Fibroblast of skin of scalp (primary cell): ENCODE measurements at regions not wholly inside any gene's neighbourhood (a gene's known extent, or its start where the extent isn't known, plus 50 kb on each side); places are given as distances from the start of the nearest gene placed in this dataset.
A peak's percentile ranks its signal among the peaks of the same experiment; 100 is the strongest.

ENCODE experiments used
- DNase-seq: peaks from one replicate; pipeline ENCODE4 v3.0.0-alpha.2; 2013

- no peak for DNase-seq
Observed at GRCh38 chr4:11735651-11736050, 307.0 kb upstream of the HS3ST1 start.

DNA sequence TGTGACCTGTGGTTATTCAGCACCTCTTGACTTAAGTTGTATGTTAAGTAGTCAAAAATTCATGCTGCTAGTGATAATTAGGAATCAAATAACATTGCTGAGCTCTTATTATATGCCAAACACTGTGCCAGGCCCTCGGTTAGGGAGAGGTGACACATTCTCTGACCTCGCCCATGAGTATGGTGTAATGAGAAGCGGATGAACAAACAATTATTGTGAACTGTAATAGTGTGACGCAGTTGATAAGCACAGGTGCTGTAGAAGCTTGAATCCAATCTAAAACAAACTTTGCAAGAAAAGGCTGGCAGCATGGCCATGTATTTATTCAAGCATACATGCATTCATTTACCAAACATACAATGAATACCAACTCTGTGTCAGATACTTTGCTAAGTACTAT is 303.5 kb upstream of the HS3ST1 start:
- no peak for DNase-seq

GRCh38 chr4:11730545-11730944 is 301.9 kb upstream of the HS3ST1 start:
- DNase-seq: no peak

DNA sequence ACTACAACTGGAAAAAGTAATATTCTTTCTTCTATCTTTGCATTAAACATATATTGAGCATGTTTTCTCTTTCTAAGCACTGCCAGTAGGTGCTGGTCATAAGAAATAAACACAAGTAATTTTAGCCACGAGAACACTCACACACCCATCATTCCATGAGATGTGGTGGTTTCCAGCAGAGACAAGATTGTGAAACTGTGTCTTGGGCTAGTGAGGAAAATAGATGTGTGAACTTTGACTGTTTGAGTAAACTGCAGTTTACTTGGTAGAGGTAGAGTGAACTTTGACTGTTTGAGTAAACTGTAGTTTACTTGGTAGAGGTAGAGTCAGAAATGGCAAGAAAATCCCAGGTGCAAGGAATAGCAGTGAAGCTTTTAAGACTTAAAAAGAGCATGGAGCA is 300.9 kb upstream of the HS3ST1 start:
- DNase-seq: no peak

- no peak for DNase-seq
Observed at GRCh38 chr4:11727903-11728564, 299.3 kb upstream of the HS3ST1 start.

DNA sequence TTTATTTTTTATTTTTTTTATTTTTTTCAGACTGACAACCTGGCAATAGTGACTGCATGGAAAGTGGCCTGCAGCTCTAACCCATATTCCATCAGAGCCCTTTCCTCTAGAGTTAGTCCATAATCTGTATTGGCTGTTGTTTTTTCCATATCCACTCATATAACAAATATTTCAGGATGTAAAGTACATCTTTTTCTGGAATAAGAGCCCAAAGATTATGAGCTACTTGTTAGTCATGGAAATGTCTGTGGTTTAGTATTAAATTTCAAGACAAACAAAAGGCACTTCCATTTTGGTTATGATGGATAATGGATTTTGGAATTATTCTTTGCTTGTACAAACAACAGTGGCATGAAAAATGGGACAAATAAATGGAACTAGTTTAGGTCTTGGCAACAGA is 296.0 kb upstream of the HS3ST1 start:
- peak; percentile 75 for DNase-seq

- DNase-seq: no peak
Observed at GRCh38 chr4:11722223-11722622, 293.5 kb upstream of the HS3ST1 start.

DNA sequence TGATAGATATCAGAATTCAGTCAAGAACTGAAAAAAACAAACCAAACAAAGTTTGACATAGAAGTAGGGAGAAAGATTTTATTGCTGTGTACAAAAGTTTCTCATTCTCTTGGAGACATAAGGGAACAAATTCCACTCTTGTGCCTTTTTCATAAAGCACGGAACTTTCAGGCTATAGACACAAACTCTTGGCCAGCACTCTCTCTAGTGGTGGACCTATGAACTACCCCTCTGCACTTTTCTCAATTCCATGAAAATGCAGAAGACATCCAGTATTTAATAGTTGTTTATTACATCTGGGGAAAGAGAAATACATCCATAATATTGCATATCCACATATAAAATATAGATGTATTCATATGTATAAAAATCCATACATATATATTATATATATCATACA is 291.6 kb upstream of the HS3ST1 start:
- peak; percentile 51 for DNase-seq

- no peak for DNase-seq
Observed at GRCh38 chr4:11719879-11720278, 291.2 kb upstream of the HS3ST1 start.

- DNase-seq: no peak
Observed at GRCh38 chr4:11715753-11716521, 287.2 kb upstream of the HS3ST1 start.

DNA sequence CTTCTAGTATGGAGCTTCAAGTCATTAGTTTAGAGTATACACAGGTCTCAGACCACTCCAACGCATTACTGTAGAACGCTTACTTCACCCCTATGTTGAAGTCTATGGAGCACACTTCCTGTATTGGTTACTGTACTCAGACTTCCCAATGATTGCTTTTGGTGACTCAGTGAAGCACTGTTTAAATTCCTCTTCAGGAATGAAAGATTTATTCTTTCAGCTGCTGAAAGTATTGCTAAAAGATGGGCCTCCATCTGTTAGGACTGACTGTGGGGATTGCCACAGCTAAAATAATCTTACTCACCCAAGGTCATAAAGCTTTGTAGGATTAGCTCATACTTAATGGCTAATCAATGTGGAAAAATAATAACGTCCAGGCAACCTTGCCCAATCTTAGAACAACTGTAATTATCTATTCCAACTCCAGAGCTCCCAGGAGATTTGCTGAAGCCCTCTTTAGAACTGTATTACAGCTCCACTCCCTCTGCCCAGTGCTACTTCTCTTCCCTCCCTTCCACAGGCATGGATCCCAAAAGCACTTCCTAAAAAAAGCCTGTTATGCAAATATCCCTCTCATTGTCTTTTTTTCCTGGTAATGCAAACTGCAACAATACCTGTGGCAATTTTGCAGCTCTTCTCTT is 281.9 kb upstream of the HS3ST1 start:
- no peak for DNase-seq

DNA sequence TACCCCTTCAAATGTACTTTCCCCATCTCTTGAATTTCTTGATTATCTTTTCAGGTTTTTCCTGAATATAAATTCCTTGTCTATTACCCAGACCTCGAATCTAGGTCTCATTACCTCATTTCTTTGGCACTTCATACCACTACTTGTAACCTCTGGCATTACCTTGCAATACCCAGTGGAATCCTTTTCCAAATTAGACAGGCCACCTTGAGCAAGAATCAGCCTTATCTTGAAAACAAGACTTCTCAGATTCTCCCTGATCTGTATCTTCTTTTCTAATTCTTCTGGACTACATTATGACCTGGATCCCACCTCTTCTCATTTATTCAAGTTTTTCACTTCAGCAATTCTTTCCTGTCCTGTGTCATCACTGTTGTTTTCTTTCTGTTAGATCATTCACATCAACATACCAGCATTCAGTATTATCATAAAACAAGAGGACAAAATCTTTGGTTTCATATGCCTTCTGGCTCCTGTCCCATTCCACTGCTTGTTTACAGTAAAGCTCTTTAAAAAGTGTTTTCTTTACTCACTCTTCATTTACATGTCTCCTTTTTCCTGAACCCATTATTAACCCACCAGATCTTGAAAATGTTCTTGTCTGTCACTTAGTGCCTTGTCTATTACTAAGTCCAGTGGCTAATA is 275.6 kb upstream of the HS3ST1 start:
- DNase-seq: no peak

- no peak for DNase-seq
Observed at GRCh38 chr4:11702886-11703557, 274.3 kb upstream of the HS3ST1 start.

- no peak for DNase-seq
Observed at GRCh38 chr4:11701966-11702725, 273.5 kb upstream of the HS3ST1 start.

DNA sequence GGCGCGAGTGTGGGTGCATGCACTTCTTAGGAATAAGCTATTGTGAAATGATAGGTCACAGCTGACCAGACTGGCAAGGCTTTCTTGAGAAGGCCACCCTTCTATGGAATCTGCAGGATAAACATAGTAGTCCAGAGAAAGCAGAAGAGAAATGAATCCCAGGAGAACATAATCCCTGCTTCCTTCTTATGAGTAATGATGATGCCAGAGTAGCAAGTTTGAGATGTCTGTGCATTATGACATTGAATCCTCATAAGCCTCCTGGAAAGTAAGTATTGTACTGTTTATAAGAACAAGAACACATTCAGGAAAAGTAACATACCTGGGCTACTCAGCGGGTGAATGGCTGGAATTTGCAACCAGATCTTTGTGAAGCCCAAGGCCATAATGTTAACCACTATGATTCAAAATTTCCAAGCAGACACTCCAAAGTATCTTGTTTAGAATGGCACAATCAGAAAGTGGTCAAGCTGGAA is 272.1 kb upstream of the HS3ST1 start:
- peak; percentile 73 for DNase-seq

- DNase-seq: peak; percentile 70
Observed at GRCh38 chr4:11698846-11699590, 270.3 kb upstream of the HS3ST1 start.

- no peak for DNase-seq
Observed at GRCh38 chr4:11698033-11698432, 269.3 kb upstream of the HS3ST1 start.

DNA sequence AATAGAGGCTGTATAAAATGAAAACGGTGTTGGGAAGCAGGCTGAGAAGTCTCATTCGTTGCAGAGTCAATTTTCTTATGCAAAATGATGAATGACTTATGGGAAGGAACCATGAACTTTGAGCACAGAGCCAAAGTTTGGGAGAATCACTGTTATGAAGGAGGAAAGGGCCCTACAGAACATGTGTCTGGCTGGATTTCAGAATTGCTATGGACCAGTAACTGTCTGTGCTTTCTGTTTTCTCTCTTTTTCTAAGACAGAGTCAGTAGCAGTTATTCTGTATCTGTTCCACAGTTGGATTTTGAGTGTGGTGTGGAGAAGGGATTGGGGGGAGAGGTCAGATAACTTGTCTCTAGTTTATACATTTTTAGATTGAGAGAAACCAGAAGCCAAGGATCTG is 265.0 kb upstream of the HS3ST1 start:
- DNase-seq: no peak

- no peak for DNase-seq
Observed at GRCh38 chr4:11691236-11691635, 262.5 kb upstream of the HS3ST1 start.

DNA sequence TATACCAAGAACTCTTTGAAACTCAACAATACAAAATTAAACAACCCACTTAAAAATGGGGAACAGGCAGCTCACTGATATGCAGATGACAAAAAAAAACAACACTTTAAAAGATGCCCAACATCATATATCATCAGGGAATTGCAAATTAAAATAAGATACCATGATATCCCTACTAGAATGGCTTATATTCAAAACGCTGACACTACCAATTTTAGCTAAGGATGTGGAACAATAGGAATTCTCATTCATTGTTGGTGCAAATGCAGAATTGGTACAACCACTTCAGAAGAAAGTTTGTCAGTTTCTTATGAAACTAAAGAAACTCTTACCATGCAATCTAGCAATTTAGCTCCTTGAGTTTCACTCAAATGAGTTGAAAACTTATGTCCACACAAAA is 259.0 kb upstream of the HS3ST1 start:
- no peak for DNase-seq

DNA sequence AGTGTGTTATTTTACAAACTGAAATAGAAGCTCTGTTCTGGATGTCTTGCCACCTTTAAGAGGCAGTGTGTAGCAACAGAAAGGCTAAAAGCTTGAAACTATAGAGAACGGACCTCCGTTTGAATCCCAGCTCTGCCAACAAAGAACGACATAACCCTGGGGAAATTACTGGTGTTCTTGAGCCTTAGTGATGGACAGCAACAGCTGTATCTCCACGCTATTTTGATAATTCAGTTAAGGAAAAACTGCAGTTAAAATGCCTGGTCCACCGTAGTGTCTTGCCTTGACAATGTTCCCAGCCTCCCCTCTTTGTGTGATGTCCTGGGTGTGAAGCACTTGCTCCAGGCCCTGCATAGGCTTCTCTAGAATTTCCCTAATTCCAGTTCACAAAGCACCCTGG is 256.8 kb upstream of the HS3ST1 start:
- no peak for DNase-seq
